Keratinocyte (primary cell): ENCODE measurements at regions not wholly inside any gene's neighbourhood (a gene's known extent, or its start where the extent isn't known, plus 50 kb on each side); places are given as distances from the start of the nearest gene placed in this dataset.
A peak's percentile ranks its signal among the peaks of the same experiment; 100 is the strongest.

Experiments
- DNase-seq: peaks from one replicate; pipeline ENCODE4 v3.0.0-alpha.2; 2011; ENCODE audit warnings: low read depth, missing footprints, low spot score
- FAIRE-seq: peaks from 2 replicates; lab custom pipeline; 2011; peaks lifted over from hg19 to GRCh38; lab: Jason Lieb, UNC
- H2AFZ ChIP-seq: 2 replicates; pipeline ENCODE4 v1.6.0; 2012; ENCODE audit warnings: low read length, control low read depth, inconsistent platforms; ENCODE audit not compliant: control insufficient read depth
- H3K27ac ChIP-seq: 2 replicates; pipeline ENCODE4 v1.5.1; 2011; ENCODE audit warnings: low read length; ENCODE audit not compliant: control insufficient read depth, insufficient read depth
- H3K27me3 ChIP-seq: 3 replicates; pipeline ENCODE4 v1.6.0; 2011; ENCODE audit warnings: low read length; ENCODE audit not compliant: control insufficient read depth, insufficient read depth; ENCODE audit errors: extremely low read depth
- H3K36me3 ChIP-seq, 2 experiments: 2 replicates in 1 of 2; 3 replicates in 1 of 2; pipeline ENCODE4 v1.5.1; 2011; ENCODE audit warnings: low read length in 2 of 2, mild to moderate bottlenecking in 1 of 2; ENCODE audit not compliant: control insufficient read depth in 2 of 2, insufficient read depth in 2 of 2; ENCODE audit errors: extremely low read depth in 1 of 2
- H3K4me1 ChIP-seq: 3 replicates; pipeline ENCODE4 v1.5.1; 2011; ENCODE audit warnings: low read length; ENCODE audit not compliant: control insufficient read depth, insufficient read depth; ENCODE audit errors: extremely low read depth
- H3K4me2 ChIP-seq: 3 replicates; pipeline ENCODE4 v1.6.0; 2011; ENCODE audit warnings: low read depth, low read length; ENCODE audit not compliant: control insufficient read depth, insufficient read depth; ENCODE audit errors: extremely low read depth
- H3K4me3 ChIP-seq, 3 experiments: fragments of 200-600 bp in 1 of 3; sonication (generic) in 1 of 3; 2 replicates in 2 of 3; 3 replicates in 1 of 3; pipeline ENCODE4 v1.5.1; 2011 to 2016; ENCODE audit warnings: low read length in 3 of 3, mild to moderate bottlenecking in 3 of 3, control low read depth in 2 of 3, inconsistent platforms in 1 of 3, low read depth in 1 of 3, mixed read lengths in 1 of 3, mixed run types in 1 of 3, moderate library complexity in 1 of 3; ENCODE audit not compliant: control insufficient read depth in 2 of 3, insufficient read depth in 2 of 3; ENCODE audit errors: extremely low read depth in 1 of 3
- H3K79me2 ChIP-seq: 2 replicates; pipeline ENCODE4 v1.6.0; 2012; ENCODE audit warnings: low read length; ENCODE audit not compliant: control insufficient read depth, insufficient read depth
- H3K9ac ChIP-seq: 3 replicates; pipeline ENCODE4 v1.6.0; 2011; ENCODE audit warnings: low read length; ENCODE audit not compliant: control insufficient read depth, insufficient read depth; ENCODE audit errors: extremely low read depth
- H3K9me1 ChIP-seq: 3 replicates; pipeline ENCODE4 v1.6.0; 2011; ENCODE audit warnings: low read length; ENCODE audit not compliant: control insufficient read depth, insufficient read depth; ENCODE audit errors: extremely low read depth
- H3K9me3 ChIP-seq: 2 replicates; pipeline ENCODE4 v1.5.1; 2012; ENCODE audit warnings: low read depth, low read length; ENCODE audit not compliant: control insufficient read depth
- H4K20me1 ChIP-seq: 3 replicates; pipeline ENCODE4 v1.6.0; 2011; ENCODE audit warnings: low read length; ENCODE audit not compliant: control insufficient read depth, insufficient read depth; ENCODE audit errors: extremely low read depth
- EZH2 ChIP-seq: IDR thresholded peaks from one replicate; pipeline ENCODE4 v1.6.1; 2012; ENCODE audit warnings: inconsistent platforms, mild to moderate bottlenecking, low read length, moderate library complexity
- dilution Hi-C: fragments of 300-500 bp; cut with MboI; formaldehyde crosslinking; loops from one replicate; pipeline ENCODE4 v1.7.0; 2020; ENCODE audit warnings: low sequenced_read_pairs; ENCODE audit not compliant: extremely low pct_ligation_motif_present
- TF ChIP-seq, protein P1 (sequence below), 3 experiments: IDR thresholded peaks in 1 of 3; conservative IDR thresholded peaks in 1 of 3; optimal IDR thresholded peaks in 1 of 3; 2 replicates in 2 of 3; 3 replicates in 1 of 3; pipeline versions ENCODE3 to v1.5.1; 2011; ENCODE audit warnings: low read length in 3 of 3, mild to moderate bottlenecking in 3 of 3, moderate library complexity in 2 of 3, control low read depth in 1 of 3, inconsistent platforms in 1 of 3; ENCODE audit not compliant: insufficient read depth in 2 of 3; ENCODE audit errors: extremely low read depth in 1 of 3

DNA sequence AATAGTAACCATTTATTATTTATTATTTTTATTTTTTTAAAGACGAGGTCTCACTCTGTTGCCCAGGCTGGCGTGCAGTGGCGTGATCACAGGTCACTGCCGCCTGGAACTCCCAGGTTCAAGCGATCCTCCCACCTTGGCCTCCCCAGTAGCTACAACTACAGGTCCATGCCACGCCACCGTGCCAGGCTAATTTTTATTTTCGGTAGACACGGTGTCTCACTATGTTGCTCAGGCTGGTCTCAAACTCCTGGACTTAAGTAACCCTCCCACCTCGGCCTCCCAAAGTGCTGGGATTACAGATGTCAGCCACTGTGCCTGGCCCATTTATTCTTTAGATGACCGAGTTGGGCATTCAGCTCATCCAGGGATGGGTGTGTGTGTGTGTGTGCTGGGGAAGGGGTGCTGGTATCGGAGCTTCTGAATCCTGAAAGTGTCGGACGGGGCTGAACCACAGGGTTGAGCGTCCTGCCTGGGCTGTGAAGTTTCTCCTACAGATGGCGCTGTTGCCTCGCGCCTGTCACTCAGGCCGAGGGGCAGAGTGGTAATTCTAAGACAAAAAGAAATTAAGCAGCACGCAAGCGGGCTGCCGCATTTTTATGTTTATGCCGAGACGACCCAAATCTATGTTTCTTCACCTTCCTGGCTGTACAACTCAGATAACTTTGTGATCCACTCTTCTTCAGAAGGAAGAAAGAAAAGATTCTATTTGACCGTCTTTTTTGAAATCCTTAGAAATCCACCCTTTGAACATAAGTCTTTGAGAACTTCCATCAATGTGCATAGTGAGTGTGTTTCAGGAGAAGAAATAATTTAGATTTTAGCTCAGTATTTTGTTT lies 252.8 kb downstream of the CDH26 start:
- Histone ChIP-seq H3K36me3 (no peaks in the 10 kb centered on the region), H3K4me2 (peak overlapping the region; percentile 26), H4K20me1 (no peaks in the 10 kb centered on the region), H3K9me3 (no peaks in the 10 kb centered on the region), H3K4me1 (no peaks in the 10 kb centered on the region), H2AFZ (no peak overlapping the region), H3K79me2 (no peaks in the 10 kb centered on the region), H3K9ac (no peak overlapping the region), H3K27ac (no peak overlapping the region), H3K4me3 (no peak overlapping the region), H3K27me3 (peaks cover 11% of the 10 kb centered on the region), H3K9me1 (no peaks in the 10 kb centered on the region)
- DNase-seq, result no peak
- dilution Hi-C loops, result no loop called here
- TF ChIP-seq, protein P1, sequence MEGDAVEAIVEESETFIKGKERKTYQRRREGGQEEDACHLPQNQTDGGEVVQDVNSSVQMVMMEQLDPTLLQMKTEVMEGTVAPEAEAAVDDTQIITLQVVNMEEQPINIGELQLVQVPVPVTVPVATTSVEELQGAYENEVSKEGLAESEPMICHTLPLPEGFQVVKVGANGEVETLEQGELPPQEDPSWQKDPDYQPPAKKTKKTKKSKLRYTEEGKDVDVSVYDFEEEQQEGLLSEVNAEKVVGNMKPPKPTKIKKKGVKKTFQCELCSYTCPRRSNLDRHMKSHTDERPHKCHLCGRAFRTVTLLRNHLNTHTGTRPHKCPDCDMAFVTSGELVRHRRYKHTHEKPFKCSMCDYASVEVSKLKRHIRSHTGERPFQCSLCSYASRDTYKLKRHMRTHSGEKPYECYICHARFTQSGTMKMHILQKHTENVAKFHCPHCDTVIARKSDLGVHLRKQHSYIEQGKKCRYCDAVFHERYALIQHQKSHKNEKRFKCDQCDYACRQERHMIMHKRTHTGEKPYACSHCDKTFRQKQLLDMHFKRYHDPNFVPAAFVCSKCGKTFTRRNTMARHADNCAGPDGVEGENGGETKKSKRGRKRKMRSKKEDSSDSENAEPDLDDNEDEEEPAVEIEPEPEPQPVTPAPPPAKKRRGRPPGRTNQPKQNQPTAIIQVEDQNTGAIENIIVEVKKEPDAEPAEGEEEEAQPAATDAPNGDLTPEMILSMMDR (optimal IDR thresholded peaks at IDR 0.05 in 1 of 3, IDR thresholded peaks at IDR 0.05 in 1 of 3, conservative IDR thresholded peaks at IDR 0.05 in 1 of 3; ENCODE audit: extremely low read depth in 1 of 3, insufficient read depth in 2 of 3, low read length in 3 of 3), result peak; percentile 88 to 96 (median 92)
- no peak for TF ChIP-seq EZH2
- FAIRE-seq, result peak; percentile 29

DNA sequence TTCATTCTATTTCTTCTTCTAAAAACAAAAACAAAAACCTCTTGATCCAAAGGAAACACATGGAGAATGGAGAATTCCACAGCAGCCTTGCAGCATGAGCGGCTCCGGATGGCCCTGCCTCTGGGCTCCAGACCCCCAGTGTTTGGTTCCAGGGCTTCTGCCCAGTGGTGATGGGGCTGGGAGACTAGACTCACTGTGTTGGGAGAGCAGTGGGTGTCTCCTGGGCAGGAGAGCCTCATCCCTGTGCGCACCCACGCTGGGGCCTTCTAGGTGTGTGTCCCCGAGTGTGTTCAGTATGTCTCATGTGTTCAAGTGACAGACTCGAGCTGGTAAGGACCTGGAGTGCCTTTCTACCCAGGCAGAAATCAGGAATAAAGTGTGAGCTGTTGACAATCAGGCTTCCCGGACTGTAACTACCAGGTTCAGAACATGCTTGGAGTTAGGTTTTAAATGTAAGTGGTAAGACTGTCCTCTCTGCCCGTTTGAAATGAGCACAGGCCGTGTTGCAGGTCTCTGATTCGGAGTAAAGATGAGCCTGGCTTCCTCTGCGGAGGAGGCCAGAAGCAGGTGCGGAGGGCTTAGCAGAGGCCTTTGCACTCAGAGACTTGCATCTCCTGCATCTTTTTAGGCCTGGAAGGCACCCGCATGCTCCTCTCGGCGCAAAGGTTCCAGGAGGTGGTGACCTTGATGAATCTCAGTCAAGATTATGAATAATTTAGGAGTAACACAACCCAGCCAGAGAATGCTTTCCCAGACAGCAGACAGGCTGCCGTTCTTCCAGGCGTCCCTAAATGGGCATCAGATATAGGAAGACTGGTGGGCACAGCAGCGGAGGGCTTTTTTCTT lies 253.6 kb downstream of the CDH26 start:
- Histone ChIP-seq H3K4me1 (no peaks in the 10 kb centered on the region), H3K27ac (no peak overlapping the region), H3K9me3 (no peaks in the 10 kb centered on the region), H4K20me1 (no peaks in the 10 kb centered on the region), H3K9me1 (no peaks in the 10 kb centered on the region), H3K9ac (no peak overlapping the region), H3K36me3 (no peaks in the 10 kb centered on the region), H3K4me2 (no peak overlapping the region), H3K79me2 (no peaks in the 10 kb centered on the region), H2AFZ (no peak overlapping the region), H3K4me3 (no peak overlapping the region), H3K27me3 (peaks cover 14% of the 10 kb centered on the region)
- dilution Hi-C loops, result no loop called here
- DNase-seq (no peak), FAIRE-seq (no peak)
- TF ChIP-seq, protein P1 (optimal IDR thresholded peaks at IDR 0.05 in 1 of 3, IDR thresholded peaks at IDR 0.05 in 1 of 3, conservative IDR thresholded peaks at IDR 0.05 in 1 of 3; ENCODE audit: extremely low read depth in 1 of 3, insufficient read depth in 2 of 3, low read length in 3 of 3), result no peak
- TF ChIP-seq EZH2, result no peak
